Activated CD8-positive, alpha-beta memory T cell treated with anti-CD3 and anti-CD28 coated beads, Interleukin-2, amount 50 U/mL, for 48 hours (primary cell): ENCODE measurements at regions not wholly inside any gene's neighbourhood (a gene's known extent, or its start where the extent isn't known, plus 50 kb on each side); places are given as distances from the start of the nearest gene placed in this dataset.

Experiments
- DNase-seq: peaks from one replicate; pipeline ENCODE4 v3.0.0-alpha.2; 2020

GRCh38 chr2:43105586-43106558, 120.5 kb downstream of the ZFP36L2 start:
- DNase-seq = no peak

GRCh38 chr2:43104763-43105162, 121.6 kb downstream of the ZFP36L2 start:
- DNase-seq = no peak

DNA sequence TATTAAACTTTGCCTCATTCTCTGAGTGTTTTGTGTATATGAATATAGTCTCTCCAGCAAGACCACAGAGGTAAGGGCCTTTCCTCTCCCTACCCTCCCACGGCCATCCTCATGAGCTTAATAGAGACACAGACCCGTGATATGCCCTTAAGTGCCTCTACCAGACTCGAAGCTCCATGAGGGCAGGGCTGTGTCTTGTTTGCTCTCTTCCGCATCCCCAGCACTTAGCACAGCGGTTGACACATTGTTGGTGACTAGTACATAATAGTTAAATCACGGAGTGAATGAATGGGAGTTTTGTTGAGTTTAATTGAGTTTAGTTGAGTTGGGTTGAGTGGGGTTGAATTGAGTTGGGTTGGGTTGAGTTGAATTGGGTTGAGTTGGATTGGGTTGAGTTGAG, 122.3 kb downstream of the ZFP36L2 start:
- no peak for DNase-seq

- no peak for DNase-seq
Measured at GRCh38 chr2:43103093-43103404, 123.4 kb downstream of the ZFP36L2 start.

DNA sequence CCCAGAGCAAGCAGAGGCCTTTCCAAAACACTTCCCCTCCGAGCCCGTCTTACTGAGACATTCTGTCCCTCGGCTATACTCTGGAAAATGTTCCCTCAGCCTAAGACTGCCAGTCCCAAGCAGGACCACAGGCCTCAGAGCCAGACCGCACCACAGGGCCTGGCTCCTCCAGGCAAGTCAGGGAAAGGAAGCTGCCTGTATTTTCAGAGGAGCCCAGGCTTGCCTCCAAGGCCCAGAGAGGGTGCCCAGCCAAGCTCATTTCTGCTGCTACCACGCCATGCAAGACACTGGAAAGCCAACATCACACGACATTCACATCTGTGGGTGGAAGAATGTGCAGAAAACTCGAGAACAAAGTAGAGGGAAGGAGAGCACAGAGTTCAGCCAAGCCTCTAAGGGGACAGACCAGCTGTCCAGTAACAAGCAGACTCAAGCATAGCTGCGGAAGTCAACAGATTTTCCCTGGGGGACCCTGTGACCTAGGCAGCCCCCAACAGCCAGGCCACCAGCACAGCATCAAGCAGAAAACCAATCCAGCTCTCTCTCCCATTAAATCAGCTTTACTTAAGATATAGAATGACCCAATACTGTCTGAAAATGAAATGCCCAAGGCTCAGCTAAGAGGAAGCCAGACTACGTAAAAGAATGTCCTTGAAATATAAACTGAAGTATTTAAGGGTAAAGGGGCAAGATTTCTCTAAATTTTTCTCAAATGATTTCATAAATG, 123.9 kb downstream of the ZFP36L2 start:
- no peak for DNase-seq

DNA sequence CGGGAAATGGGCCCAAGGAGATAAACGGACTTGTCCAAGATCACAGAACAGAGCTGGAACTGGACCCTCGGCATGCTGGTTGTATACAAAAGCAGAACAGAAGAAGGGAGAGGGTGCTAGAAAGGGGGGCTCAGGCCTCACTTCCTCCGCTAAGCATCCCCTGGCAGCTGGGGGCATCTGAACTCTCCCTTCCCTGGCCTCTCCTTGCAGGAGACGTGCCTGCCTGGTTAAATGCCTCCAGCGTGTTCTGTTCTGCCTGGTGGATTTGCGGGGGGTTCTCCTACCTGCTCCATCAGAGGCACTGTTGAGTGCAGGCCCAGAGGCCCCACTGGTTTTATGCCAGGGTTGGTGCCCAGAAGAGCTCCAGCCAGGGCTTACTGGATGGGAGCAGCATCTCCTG, 124.7 kb downstream of the ZFP36L2 start:
- DNase-seq = no peak

DNA sequence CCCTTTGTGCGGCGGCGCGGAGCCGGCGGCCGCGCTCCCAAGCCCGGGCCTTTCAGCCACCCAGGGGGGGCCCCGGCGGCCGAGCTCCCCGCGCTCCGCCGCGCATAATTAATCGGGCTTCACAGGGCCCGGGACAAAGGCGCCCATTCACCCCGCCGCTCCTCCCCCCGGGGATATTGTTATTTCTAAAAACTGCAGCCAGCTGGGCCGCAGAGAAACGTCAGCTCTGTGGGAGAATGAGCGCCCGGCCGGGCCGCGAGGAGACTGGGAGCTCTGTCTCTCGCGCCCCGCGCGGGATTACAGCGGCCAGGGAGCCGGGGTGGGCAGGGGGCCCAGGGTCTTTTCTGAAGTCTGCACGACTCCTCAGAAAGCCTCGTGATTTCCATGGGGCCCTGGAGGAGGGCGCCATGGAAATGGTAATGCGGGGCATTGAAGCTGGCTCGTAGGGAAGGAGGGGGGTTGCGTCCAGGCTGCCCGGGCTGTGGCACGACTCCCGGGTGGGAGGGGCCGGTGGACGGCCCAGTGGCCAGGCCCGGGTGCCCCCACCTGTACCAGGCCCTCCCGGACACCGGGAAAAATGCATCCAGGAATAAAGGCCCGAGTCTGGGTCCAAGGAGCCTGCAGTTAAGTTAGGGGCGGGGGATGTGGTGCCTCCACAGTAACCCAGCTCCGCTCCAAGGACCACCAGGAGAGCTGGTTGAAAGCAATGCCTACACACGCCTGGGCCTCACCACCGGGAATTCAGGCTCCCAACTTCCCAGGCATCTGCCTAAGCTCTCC, 125.3 kb downstream of the ZFP36L2 start:
- DNase-seq = no peak

DNA sequence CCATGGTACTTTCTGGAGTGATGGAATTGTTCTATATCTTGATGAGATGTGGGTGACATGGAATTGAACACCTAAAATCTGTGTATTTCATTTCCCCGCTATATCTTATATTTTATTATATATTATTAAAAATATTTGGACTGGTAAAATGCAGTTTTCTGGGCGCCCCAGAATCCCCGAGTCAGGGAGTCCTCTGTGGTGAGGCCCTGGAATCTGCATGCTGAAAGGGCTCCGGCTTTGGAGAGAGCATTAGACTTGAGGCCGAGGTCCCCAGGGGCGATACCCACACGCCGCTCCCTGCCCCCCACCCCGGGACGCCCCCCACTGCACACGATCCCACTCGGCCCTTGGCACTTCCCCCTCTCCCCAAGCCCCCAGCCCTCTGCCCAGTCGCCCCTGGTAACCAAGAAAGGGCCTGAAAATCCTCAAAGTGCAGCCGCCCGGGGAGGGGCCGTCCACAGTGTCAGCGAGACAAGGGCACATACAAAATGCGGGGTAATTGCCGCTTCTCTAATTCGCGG, 126.0 kb downstream of the ZFP36L2 start:
- DNase-seq = no peak

DNA sequence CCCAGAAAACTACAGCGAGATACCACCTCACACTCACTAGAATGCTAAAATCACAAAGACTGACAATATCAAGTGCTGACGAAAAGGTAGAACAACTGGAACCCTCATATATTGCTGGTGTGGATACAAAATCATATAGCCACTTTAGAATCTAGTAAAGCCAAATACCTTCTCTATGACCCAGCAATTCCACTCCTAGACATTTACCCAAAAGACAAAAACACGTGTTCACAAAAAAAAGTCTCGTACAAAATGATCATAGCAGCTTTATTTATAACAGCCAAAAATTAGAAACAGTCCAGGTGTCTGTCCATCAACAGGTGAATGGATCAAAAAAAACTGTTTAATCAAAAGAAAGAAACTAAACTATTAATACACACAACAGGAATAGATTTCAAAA, 126.6 kb downstream of the ZFP36L2 start:
- DNase-seq = no peak

DNA sequence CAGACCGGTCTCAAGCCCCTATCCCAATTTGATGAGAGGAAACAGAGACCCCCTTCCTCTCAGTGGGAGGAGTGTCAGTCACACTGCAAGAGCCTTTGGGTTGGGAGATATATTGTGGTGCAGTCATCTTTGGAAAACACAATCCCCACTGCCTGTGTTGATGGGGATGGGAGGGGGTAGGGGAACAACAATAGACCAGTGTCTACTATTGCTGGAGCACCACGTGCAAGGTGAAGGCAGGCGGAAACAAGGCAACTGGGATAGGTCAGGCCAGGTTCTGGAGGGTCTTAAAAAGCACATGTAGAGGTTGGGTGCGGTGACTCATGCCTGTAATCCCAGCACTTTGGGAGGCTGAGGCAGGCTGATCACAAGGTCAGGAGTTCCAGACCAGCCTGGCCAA, 127.9 kb downstream of the ZFP36L2 start:
- DNase-seq = no peak

DNA sequence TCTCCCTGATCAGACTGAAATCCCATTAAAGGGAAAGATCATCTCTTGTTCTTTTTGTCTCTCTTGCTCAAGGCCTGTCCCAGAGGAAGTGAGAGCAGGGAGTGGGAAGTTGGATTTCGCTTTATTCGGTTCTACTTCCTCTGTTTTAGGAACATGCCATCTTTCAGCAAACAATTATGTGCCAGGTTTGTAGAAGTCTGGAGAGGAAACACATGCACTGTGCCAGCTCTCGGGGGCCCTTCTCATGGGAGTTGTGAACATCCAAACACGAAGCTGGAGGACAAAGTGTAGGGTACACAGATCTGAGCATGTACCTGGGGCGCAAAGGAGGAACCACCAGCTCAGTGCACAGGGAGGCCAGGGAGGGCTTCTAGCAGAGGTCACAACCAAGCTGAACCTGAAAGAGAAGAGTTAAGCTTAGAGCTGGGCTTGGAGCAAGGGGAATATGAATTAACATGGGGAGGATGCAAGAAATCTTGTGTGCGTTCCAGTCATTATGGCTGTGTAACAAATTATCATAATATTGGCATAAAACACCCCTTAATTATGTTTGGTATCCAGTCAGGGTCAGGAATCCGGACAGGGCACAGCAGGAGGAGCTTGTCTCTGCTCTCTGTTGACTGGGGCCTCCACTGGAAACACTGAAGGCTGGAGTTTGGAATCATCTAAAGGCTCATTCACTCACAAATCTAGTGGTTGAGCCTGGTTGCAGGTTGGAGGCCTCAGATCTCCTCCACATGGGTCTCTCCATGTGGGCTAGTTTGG, 128.6 kb downstream of the ZFP36L2 start:
- DNase-seq = no peak

DNA sequence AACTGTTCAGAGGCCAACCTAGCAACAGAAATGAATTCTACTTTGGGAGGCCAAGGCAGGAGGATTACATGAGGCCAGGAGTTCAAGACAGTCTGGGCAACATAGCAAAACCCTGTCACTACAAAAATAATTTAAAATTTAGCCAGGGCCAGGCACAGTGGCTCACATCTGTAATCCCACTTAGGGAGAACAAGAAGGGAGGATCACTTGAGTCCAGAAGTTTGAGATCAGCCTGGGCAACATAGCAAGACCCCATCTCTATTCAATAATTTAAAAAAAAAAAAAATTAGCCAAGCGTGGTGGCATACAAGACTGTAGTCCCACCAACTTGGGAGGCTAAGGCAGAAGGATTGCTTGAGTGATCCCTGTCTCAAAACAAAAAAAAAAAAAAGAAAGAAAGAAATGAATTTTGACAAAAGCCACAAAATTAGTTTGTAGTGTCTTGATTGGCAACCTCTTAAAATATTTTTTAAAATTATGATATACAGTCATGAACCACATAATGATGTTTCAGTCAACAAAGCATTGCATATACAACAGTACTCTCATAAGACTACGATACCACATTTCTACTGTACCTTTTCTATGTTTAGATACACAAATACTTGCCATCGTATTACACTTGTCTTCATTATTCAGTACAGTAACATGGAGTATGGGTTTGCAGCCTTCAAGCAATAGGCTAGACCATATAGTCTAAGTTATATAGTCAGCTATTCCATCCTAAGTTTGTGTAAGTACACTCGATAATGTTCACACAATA, 130.7 kb downstream of the ZFP36L2 start:
- DNase-seq = no peak

DNA sequence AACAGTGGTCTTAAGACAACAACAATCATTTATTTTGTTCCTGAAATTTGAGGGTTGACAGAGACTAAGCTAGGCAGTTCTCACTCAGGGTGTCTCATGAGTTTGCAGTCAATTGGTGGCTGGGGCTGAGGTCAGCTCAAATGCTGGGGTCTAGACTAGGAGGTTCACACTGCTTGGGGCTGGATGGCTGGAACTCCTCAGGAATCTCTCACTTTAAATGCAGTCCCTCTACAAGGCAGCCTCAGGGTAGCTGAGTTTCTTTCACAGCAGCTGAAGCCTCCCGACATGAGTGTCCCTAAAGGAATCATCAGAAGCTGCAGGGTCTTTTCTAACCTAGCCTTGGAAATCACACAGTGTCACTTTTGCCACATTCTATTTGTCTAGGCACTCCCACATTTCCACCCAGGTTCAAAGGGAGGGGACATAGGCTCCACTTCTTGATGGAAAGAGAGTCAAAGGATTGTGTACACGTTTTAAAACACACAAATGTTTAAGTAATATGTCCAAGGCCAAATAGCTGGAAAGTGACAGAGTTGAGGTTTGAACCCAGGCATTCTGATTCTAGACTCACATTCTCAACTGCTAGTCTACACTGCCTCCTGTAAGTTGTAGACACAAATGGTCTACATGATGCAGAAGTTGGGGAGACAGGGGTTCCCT, 133.8 kb downstream of the ZFP36L2 start:
- DNase-seq = no peak

DNA sequence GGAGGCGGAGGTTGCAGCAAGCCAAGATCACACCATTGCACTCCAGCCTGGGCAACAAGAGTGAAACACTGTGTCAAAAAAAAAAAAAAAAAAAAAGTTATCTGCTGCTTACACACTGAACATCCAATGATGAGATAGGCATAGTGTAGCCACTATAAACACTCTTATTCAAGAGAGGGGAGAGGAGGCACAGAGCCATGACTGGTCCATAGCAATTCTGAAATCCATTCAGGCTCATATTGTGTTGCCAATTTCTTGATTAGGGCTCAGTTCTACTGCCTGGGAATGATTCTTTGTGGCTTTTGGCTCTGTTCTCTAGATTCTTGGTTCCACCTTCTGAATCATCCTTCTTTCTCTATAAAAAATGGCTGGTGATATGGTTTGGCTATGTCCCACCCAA, 136.1 kb downstream of the ZFP36L2 start:
- DNase-seq = no peak

DNA sequence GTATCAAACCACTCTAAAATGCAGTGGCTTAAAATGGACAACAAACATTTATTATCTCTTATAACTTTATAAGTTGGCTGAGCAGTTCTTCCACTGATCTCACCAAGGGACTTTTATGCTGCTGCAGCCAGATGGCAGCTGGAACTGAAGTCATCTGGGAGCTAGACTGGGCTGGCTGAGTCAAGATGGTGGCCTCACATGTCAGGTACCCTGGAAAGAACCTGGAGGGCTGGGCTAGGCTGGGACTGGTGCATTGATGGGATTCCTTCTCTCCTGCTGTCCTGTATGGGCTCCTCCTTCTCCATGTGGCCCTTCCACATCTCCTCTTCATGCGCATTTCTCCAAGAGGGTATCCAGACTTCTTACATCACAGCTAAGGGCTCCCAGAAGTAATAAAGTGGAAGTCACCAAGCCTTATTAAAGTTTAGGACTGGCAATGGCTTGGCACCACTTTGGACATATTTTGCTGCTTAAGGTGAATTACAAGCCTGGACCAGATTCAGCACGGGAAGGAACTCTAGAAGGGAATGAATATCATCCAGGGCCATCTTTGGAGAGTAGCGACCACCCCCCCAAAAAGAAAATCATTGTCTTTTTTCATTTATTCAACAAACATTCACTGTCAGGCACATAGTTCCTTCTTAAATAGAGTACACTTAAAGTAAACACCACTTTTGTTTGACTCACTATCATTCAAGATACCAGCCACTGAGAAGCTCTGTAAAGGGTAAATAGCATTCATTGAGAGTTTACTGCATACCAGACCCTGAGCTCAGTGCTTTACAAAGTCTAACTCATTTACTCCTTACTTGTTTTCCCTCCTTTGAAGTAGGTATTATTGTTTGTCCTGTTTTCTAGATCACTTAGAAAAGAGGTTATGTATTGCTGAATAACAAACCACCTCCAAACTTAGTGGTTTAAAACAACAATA, 138.0 kb downstream of the ZFP36L2 start:
- DNase-seq = no peak

DNA sequence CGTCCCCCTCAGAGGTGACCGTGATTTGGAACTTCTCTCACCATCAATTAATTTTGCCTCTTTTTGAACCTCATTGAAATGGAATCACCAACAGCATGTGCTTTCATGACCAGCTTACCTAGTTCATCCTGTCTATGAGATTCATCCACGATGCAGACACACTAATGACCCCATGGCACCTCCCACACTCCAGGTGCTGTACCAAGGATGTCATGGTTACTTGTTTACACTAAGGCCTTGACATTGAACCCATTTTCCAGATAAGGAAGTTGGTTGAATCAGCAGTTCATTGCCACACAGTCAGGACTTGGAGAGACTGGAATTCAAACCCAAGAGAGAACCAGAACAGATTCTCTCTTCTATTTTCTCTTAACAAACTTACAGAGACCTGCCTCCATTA, 139.0 kb downstream of the ZFP36L2 start:
- no peak for DNase-seq

DNA sequence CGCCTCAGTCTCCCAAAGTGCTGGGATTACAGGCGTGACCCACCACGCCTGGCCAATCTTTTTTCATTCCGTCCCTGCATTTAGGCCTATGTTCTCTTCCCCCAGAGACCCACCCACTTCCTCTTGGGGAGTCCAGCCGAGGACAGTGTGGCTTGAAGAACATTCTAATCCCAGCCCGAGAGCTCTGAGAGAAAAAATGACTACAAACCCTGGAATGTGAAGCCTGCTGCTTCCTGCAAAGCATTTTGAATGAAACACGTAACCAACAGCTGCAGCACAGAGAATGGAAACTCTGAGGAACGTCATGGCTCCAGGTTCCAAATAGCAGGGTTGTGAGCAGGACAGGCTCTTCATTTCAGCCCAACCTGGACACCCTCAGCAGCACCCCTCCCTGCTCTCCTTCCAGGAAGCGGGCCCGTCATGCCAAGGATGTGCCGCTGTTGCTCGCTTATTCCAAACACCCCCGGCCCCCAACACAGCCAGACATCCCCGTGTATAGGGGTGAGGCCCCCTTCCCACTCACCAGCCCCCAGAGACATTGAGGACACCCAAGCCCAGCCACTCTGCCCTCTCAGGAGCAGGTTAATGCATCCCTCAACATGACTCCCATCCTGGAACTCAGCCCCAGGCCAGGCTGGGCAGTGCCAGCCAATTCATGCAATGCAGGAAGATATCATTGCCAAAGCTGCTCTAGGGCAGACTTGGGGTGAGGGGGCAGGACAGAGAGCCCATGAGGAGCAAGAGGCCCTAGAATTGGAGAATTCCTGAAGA, 139.8 kb downstream of the ZFP36L2 start:
- no peak for DNase-seq

- DNase-seq = no peak
Measured at GRCh38 chr2:43085929-43086328, 140.5 kb downstream of the ZFP36L2 start.

DNA sequence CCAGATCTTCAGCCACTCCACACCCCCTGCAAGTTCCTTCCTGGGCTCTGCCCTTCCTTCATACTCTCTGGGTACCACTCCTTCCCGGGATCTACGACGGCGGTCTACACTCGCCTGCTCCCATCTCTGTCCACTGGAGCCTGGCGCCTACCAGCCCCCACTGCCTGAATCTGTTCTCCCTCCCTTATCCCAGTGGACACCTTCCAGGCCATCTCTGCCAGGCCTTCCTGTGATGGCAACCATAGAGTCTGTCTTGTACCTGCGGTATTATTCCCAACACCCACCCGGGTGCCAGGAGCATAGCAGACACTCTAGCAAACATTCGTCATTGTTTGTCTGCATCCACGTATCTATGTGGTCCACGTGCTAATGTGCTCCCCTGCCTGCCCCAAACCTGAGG, 140.9 kb downstream of the ZFP36L2 start:
- no peak for DNase-seq
